ENCODE measurements at regions not wholly inside any gene's neighbourhood (a gene's known extent, or its start where the extent isn't known, plus 50 kb on each side); places are given as distances from the start of the nearest gene placed in this dataset.

DNA sequence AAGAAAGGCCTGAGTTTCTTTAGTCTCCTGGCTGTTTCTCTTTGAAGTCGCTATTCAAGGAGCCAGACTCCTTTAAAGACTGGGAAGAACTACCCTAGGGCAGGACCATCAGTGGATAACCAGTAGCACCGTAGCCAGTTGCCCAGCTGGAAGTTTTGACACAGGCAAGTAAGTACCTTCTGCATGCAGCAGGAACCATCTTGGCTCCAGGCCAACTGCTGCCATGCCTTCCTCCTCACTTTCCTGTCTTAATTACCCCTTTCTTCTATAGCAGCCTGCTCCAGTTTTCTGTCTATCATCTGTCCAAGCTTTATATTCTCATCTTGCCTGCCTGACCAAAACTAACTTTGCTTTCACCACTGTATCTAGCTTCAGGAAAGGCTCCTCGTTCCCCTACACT, 149.7 kb upstream of the SV2C start:
- TF ChIP-seq YY1 (IDR thresholded peaks at IDR 0.05; ENCODE audit: insufficient read depth, insufficient read length) = no peak
- no peak for TF ChIP-seq SUZ12 (IDR thresholded peaks at IDR 0.05; ENCODE audit: extremely low read depth, insufficient read depth, insufficient read length)
- no peak for TF ChIP-seq ZNF274 (IDR thresholded peaks at IDR 0.05; ENCODE audit: low read depth, low read length)
